GM12875 (cell line): ENCODE measurements at regions not wholly inside any gene's neighbourhood (a gene's known extent, or its start where the extent isn't known, plus 50 kb on each side); places are given as distances from the start of the nearest gene placed in this dataset.

Experiments
- H3K4me3 ChIP-seq: one replicate; pipeline ENCODE4 v1.5.1; 2011; ENCODE audit warnings: low read depth, low read length, control low read depth
- CTCF ChIP-seq: IDR thresholded peaks from 2 replicates; pipeline ENCODE4 v1.5.1; 2011; ENCODE audit warnings: low read depth, mild to moderate bottlenecking, control low read depth, inconsistent platforms, low read length, moderate library complexity, borderline replicate concordance; ENCODE audit not compliant: insufficient read depth

- no peak for TF ChIP-seq CTCF
- H3K4me3 ChIP-seq = no peak overlapping the region
Observed at GRCh38 chr11:109775686-109776085, 317.5 kb upstream of the ZC3H12C start.

DNA sequence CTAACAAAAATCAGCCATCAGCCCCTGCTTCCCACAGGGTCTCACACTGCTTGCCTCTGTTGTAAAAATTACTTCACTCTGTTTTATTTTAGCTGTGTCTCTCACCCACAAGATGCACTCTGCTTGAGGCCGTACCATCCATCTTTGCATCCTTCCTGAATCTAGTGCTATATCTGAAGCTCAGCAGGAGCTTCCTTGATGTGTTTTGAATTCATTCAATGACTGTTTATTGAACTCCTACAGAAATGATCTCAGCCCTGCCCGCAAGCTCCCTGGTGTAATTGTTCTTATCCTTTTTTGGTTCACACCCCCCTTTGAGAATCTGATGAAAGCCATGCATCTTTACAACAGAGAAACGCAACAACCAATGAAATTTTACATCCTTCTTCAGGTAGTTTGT lies 310.2 kb upstream of the ZC3H12C start:
- no peak for TF ChIP-seq CTCF
- no peak overlapping the region for H3K4me3 ChIP-seq

DNA sequence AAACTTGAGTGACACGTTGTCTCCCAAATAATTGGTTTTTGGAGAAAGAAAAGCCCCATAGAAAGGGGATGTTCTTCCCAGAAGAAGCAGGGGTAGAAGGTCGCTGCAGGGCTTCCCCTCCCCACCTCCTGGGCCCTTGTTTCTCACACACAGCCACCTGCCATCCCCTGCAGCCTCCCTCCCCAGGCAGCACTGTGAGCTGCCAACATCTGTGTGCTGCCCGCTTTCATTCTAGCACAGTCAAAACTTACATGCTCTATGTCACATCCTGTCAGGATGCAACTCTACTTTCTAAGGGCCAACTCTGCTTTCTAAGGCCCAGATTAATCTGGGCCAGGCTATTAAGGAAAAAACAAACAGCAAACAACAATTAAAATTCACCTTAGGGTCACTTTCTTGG lies 309.4 kb upstream of the ZC3H12C start:
- no peak overlapping the region for H3K4me3 ChIP-seq
- no peak for TF ChIP-seq CTCF

- no peak overlapping the region for H3K4me3 ChIP-seq
- no peak for TF ChIP-seq CTCF
Observed at GRCh38 chr11:109784536-109784935, 308.7 kb upstream of the ZC3H12C start.

GRCh38 chr11:109785198-109785597 lies 308.0 kb upstream of the ZC3H12C start:
- TF ChIP-seq CTCF = no peak
- no peak overlapping the region for H3K4me3 ChIP-seq

GRCh38 chr11:109785714-109786113 lies 307.5 kb upstream of the ZC3H12C start:
- H3K4me3 ChIP-seq = no peak overlapping the region
- TF ChIP-seq CTCF = no peak

DNA sequence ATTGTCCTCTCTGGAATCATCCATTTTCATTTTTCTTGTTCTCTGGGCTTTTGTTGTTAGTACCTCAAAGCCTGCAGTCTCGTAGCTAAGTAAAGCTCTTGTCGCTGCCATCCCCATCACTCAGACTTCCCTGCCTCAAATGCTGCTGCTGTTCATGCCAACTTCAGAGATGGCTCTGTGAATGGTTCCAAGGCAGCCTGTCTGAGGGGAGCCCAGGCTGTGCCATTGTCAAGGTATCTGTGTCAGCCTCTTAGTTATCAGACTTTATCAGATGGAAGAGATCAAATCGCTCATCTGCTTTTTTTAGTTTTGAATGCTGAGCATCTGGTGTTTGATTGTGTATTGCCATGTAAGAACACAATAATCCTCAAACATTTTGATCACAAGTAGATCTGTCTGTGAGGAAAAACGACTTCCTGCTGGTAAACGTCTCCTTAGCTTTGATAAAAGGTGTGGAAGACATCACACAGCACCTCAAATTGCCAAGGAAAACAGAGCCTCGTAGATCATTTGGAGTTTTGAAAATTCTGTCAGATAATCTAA lies 304.2 kb upstream of the ZC3H12C start:
- no peak for TF ChIP-seq CTCF
- H3K4me3 ChIP-seq = no peak overlapping the region
